ENCODE measurements at regions not wholly inside any gene's neighbourhood (a gene's known extent, or its start where the extent isn't known, plus 50 kb on each side); places are given as distances from the start of the nearest gene placed in this dataset.

DNA sequence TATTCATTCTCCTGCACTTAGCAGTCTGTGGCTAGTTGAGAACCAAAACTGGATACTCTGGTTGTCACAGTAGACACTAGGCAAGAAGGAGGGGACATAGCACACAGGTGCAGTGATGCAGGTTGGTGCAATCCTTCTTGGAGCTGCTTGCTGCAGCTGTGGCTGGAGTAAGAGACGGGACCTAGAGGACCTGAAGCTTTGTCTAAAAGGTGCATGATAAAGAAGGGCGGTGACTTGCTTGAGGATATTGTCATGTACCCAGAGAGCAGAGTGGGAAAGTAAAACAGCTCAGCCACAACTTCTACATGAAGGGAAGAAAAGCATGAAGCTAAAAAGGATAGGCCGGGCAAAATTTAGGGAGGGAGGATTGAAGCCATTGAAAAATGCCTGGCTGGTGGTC, 304.1 kb upstream of the KIRREL3 start:
- in situ Hi-C loops (cut with MboI; ENCODE audit: low sequenced_read_pairs), result no loop called here

DNA sequence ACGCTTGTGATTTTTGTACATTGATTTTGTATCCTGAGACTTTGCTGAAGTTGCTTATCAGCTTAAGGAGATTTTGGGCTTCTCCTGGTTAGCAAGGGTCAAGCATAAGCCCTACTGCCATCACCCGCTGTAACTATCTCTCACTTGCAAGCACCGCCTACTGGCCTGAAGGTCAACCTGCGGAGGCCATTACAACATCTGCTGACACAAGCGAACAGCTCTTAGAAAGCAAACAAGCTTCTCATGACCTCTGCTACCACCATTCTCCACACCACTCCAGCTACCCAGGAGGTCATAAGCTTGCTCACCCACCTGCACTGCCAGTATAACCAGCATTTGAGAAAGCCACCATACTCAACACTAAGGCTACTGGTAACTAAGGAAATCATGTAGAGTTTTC, 288.4 kb upstream of the KIRREL3 start:
- in situ Hi-C loops (cut with MboI; ENCODE audit: low sequenced_read_pairs), result no loop called here

DNA sequence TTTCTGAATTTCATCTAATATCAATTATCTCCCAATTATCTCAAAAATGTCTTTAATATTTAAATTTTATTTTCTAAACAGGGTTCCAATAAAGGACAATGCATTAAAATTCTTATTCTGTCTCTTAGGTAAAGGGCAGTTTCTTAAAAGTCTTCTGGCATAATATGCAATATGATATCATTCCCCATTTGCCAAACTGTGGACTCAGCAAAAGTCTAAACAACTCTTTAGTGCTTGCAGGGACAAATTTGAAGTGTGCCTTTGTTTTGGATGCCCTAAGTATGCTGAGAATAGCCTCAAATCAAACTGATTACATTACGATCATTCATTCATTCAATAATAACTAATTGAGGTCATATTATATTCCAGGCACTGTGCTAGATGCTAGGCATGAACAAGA, 281.0 kb upstream of the KIRREL3 start:
- in situ Hi-C loops (cut with MboI; ENCODE audit: low sequenced_read_pairs), result no loop called here

DNA sequence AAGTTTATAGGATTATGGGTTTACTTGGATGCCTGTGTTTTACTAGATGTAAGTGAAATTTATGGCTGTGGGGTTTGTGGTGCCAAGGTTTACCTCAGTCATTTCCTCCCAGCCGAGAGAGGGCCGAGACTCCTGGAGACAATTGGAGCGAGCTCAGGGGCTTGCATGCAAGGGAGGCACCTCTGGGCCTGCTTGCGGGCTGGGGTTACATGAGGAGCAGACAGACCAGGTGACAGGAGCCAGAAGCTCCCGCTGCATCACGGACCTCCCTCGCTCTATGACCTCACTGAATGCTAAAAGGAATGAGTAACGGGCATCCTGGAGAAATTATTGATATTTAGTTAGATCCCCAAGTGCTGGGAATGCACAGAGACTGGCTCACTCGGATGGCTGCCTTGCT, 275.2 kb upstream of the KIRREL3 start:
- in situ Hi-C loops (cut with MboI; ENCODE audit: low sequenced_read_pairs), result no loop called here

GRCh38 chr11:127274328-127274676, 273.7 kb upstream of the KIRREL3 start:
- in situ Hi-C loops (cut with MboI; ENCODE audit: low sequenced_read_pairs), result no loop called here

DNA sequence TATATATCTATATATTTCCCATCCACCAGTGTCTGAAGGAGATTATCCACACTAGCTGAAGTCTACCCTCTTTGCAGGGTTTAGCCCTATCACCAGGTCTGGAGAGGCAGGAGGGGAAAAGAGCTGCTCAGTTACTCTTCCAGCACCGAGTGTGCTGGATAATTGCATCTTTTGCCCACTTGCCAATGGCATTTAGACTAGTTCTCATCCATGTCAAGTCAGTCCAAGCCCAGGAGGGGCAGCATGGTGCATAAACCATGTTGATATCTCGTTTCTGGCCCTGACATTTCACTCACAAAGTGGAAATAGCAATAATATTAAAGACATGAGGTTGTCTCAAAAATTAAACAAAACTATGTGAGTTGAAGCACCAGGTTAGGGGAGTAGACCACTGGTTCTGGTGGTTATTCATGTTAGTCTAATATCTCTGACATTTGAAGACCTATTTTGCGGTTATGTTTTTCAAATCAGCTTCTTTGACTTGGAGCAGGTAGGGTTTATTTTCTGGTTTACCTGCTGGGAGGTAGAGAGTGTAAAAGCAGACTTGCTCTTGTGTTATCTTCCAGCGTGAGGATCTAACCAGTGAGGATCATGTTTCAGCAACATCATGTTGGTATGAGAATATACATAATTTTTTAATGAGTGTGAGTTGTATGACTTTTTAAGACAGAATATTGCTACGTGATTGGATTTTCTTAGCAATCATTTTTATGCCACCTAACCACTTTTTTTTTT, 273.2 kb upstream of the KIRREL3 start:
- in situ Hi-C loops (cut with MboI; ENCODE audit: low sequenced_read_pairs), result no loop called here

DNA sequence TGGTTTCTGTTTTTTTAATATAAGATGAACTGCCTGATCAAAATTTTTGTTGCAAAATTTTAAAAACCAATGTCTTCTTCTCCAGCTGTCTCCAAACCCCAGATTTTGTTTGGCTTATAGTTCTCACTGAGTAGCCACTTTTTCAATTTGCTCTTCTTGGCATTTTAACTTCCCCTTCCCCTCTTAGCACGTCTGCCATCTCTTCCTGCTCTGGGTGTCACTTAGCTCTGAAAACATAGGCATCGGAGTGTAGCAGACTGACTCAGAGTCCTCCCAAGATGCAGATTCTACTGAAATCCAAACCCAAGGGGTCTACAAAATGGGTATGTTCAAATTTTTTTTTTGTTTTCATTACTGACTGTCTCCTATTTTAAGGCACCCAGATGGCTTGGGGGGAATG, 270.3 kb upstream of the KIRREL3 start:
- in situ Hi-C loops (cut with MboI; ENCODE audit: low sequenced_read_pairs), result no loop called here

DNA sequence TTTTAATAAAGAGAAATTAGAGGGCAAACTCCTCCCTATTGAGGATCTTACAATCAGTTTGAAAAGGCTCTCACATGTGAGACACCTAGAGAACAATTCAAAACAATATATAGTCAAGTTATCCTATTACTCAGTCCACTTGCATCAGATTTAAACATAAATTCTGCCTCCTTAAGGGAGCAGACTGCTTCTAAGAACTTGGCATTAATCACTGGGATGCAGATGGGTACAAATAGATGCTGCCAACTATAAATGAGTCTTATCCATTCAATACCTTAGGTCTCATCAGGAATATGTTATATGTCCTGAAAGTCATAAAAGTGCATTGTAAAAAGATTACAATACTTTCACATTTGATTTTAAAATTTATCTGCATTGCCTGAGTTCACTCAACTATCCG, 269.3 kb upstream of the KIRREL3 start:
- in situ Hi-C loops (cut with MboI; ENCODE audit: low sequenced_read_pairs), result no loop called here

DNA sequence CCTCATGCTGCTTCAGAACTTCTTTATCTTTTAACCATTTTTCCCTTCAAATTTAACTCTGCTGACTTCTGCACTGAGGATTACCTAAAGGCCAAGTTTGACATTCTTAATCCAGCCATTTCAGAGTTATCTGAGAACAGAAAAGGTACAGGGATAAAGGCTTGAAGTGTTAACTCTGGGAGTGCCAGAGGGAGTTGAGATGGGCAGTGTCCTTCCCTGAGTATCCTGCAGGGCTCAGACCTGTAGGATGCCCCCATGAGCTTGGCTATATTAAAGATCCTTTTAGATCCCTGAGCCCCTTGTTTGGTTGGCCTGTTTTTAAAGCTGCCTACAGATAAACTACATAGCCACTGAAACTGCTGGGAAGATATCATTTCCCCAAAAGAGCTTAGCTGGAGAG, 268.4 kb upstream of the KIRREL3 start:
- in situ Hi-C loops (cut with MboI; ENCODE audit: low sequenced_read_pairs), result no loop called here

DNA sequence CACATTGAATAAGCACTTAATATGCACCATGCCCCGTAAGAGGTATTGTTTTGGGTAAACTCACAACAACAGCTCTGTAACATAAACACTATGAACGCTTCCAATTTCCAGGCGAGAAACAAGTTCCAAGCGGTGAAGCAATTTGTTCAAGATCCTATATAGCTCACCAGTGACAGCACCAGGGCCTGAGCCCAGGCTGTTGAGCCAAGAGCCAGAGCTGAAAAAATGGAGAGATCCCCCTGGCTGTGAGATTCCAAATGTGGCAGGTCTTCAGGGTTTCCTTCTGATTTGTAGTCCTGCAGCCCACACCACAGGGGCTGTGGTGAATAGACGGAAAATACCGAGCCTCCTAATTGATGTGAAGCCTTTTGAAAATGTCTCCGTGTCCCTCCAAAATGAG, 268.0 kb upstream of the KIRREL3 start:
- in situ Hi-C loops (cut with MboI; ENCODE audit: low sequenced_read_pairs), result no loop called here

GRCh38 chr11:127259102-127259501, 258.5 kb upstream of the KIRREL3 start:
- in situ Hi-C loops (cut with MboI; ENCODE audit: low sequenced_read_pairs), result no loop called here

DNA sequence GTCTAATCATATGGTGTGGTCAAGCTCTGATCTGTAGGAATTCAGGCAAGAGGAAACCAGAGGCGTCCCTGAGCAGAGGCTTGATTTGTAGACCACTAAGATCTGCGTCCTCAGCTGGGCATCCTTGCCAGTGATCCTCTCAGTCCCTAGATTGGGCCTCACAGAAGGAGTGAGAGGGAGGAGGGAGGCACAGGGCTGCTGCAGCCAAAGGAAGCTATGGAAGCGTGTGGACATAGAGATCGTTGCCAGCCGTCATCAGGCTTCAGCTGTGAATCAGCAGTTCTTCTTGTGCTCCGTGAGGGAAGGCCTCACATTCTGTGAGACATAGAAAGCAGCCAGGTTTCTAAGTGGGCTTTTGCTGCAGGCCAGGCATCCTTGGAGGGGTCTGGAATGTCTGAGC, 254.6 kb upstream of the KIRREL3 start:
- in situ Hi-C loops (cut with MboI; ENCODE audit: low sequenced_read_pairs), result no loop called here

GRCh38 chr11:127252321-127252720, 251.8 kb upstream of the KIRREL3 start:
- in situ Hi-C loops (cut with MboI; ENCODE audit: low sequenced_read_pairs), result no loop called here

DNA sequence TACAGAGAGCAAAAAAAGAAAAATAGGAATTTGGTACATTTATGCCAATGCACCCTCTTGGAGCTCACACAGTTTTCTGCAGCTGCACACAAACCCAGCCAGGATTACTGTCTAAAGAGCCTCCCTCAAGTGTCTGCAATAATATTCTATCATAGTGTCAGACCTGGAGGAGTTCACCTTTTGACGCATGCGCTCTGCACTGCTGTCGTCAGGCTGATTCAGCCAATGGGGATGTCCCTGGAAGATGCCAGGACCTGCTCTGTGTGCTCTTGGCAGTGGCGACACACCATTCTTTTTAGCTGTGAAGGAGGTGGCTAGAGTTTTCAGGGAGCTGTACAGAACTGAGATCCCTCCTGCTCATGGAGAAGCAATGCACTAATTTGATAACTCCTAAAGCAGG, 249.0 kb upstream of the KIRREL3 start:
- in situ Hi-C loops (cut with MboI; ENCODE audit: low sequenced_read_pairs), result no loop called here

DNA sequence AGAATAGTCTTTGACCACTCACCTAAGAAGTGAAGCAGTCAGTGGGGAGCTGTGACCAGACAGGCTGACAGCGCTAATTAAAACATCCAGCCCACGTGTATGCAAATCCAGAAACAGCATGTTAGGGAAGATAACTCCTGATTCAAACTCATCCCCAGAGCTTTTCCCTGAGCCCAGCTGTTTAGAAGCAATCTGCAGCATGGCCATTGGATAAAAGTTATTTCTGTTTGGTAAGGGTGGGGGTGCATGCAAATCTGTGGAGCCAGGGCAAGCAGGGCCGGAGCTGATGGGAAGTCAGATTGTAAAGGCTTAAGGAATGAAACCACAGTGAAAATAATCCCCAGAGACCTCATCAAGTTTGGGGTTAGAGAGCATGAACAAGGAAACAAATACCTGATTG, 247.9 kb upstream of the KIRREL3 start:
- in situ Hi-C loops (cut with MboI; ENCODE audit: low sequenced_read_pairs), result no loop called here

DNA sequence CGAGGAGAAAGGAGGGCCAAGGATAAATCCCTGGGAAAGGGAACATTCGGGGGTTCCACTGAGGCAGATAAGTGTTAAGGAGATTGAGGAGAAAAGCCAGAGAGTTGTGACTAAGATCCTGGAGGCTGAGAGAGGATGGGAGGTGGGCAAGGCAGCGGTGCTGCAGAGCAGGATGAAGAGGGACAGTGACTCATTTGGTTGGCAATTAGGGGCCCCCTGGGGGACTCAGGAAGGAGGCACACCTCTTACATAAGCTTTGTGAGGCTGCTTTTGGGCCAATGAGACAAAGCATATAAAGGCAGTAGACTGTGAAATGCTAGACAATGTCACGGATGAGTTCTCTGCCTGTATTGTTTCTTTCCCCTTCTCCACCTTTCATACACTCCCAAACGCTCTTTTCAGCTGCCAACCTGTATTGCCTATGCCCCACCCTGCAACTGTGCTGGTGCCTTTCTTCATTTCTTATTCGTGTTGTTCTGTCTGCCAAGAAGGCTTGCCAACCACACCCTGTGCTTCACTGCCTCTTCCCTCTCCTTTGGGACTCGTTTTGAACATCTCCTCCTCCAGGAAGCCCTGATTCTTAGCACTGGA, 246.8 kb upstream of the KIRREL3 start:
- in situ Hi-C loops (cut with MboI; ENCODE audit: low sequenced_read_pairs), result no loop called here

GRCh38 chr11:127242676-127243075, 242.1 kb upstream of the KIRREL3 start:
- in situ Hi-C loops (cut with MboI; ENCODE audit: low sequenced_read_pairs), result no loop called here

DNA sequence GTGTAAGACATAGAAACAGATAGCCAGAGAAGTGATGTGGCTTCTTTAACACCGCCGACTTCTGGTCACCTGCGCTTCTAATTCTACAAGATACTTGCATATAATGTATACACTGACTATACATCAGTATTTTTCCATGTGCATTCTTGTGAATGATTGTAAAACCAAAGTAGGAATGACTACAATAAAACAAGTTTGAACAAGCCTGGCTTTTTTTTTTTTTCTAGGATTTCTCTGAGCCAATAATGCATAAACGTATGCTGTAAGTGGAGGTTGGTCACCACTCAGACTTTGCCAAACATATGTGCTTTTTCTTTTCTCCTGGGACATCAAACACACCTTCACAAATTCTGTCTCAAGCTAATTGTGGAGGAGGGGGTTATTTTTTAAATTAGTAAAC, 237.8 kb upstream of the KIRREL3 start:
- in situ Hi-C loops (cut with MboI; ENCODE audit: low sequenced_read_pairs), result no loop called here

DNA sequence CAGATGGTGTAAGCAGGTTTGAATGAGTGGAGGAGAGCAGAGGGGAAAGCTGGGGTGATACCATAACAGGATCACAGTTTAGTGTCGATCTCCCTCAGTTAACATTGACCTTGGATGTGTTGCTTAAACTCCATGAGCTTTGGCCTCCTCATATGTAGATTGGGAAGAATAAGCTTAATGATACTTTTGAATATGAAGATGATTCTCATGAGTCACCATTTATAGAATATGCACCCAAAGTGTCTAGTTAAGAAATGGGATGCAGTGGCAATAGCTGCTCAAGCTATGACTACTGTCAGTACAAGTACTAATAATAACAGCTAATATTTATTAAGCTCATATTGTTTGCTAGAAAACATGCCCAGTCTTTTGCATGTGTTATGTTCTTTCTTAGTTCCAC, 236.2 kb upstream of the KIRREL3 start:
- in situ Hi-C loops (cut with MboI; ENCODE audit: low sequenced_read_pairs), result no loop called here

- in situ Hi-C loops (cut with MboI; ENCODE audit: low sequenced_read_pairs), result no loop called here
Measured at GRCh38 chr11:127233998-127234397, 233.4 kb upstream of the KIRREL3 start.

DNA sequence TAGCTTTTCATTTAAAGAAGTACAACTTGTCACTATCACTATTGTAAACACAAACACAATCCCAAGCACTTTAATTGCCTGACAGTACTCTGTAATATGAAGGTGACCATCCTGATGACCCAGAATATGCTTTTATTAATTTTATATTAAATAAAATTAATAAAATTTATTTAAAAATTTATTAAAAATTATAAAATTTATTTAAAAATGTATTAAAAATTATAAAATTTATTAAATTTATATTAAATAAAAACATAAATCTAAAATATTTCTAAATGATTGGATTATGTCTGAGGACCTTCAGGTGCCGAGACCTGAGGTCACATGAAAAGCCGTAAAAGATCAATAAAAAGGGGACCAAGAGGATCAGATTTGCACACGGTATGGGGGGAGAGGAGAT, 229.8 kb upstream of the KIRREL3 start:
- in situ Hi-C loops (cut with MboI; ENCODE audit: low sequenced_read_pairs), result no loop called here

DNA sequence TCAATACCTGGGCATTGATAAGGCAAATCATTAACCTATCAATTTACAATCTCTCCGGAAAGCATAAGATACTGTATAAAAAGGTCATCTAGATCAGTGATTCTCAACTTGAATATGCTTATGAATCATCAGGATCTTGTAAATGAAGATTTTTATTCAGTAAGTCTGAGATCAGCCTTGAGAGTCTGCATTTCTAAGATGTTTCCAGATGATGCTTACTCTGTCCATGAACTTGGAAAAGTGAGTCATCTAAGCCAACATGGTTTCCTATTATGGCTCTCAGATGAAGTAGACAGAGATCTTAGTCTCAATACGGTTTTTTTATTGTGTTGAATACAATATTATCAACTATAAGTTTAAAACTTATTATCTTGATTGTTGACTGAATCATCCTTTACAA, 226.4 kb upstream of the KIRREL3 start:
- in situ Hi-C loops (cut with MboI; ENCODE audit: low sequenced_read_pairs), result no loop called here

- in situ Hi-C loops (cut with MboI; ENCODE audit: low sequenced_read_pairs), result no loop called here
Measured at GRCh38 chr11:127226380-127226779, 225.8 kb upstream of the KIRREL3 start.

Data from HL-60/S4 treated with phorbol 12-myristate 13-acetate at 8.2 ng/mL for 4 days and 3 days (cell line).